Caco-2 (cell line): ENCODE measurements at regions not wholly inside any gene's neighbourhood (a gene's known extent, or its start where the extent isn't known, plus 50 kb on each side); places are given as distances from the start of the nearest gene placed in this dataset.
"Not testable (repeated sequence)": the region's sequence is repeated elsewhere in the genome, so short reads cannot be mapped to it uniquely, and the experiment has no call there.

Experiments
- BruUV-seq: library from RNA; stranded (reverse); fragments of 400-500 nt; replicated peaks from 2 replicates; lab custom pipeline; 2021; lab: Mats Ljungman, UMichigan
- CTCF ChIA-PET: fragments of 300-600 bp; sonication (Branson Sonifier 250); formaldehyde crosslinking; loops from one replicate; lab custom pipeline; 2022; ENCODE audit warnings: antibody characterized with exemption; lab: Charles Lee
- POLR2A ChIA-PET: fragments of 300-600 bp; sonication (Branson Sonifier 250); formaldehyde crosslinking; loops from one replicate; lab custom pipeline; 2022; ENCODE audit warnings: antibody characterized with exemption; lab: Charles Lee
- DNase-seq, 2 experiments: peaks; one replicate each; pipeline versions ENCODE4 v3.0.0 to v3.0.0-alpha.2; 2020 to 2022
- H3K27me3 ChIP-seq: replicated peaks from 2 replicates; pipeline ENCODE4 v1.6.0; 2011; ENCODE audit warnings: low read length; ENCODE audit not compliant: control insufficient read depth, insufficient read depth
- H3K36me3 ChIP-seq: 2 replicates; pipeline ENCODE4 v1.5.1; 2011; ENCODE audit warnings: low read length; ENCODE audit not compliant: control insufficient read depth, insufficient read depth
- H3K4me1 ChIP-seq: fragments of 250-450 bp; sonication (Bioruptor Pico); 2 replicates; pipeline ENCODE4 v1.5.1; 2020; ENCODE audit warnings: mild to moderate bottlenecking
- H3K4me3 ChIP-seq: 2 replicates; pipeline ENCODE4 v1.5.1; 2011; ENCODE audit warnings: low read depth, mild to moderate bottlenecking, control low read depth, low read length
- H3K9me3 ChIP-seq: fragments of 250-450 bp; sonication (Bioruptor Pico); 2 replicates; pipeline ENCODE4 v1.5.1; 2020; ENCODE audit warnings: mild to moderate bottlenecking, moderate library complexity
- H3K27ac Mint-ChIP-seq: one replicate; pipeline ENCODE4 v1.8.0; 2022; ENCODE audit warnings: mixed read lengths; ENCODE audit not compliant: unreplicated experiment
- H3K27me3 Mint-ChIP-seq: one replicate; pipeline ENCODE4 v1.8.0; 2022; ENCODE audit warnings: mixed read lengths; ENCODE audit not compliant: insufficient read depth, unreplicated experiment
- H3K36me3 Mint-ChIP-seq: one replicate; pipeline ENCODE4 v1.8.0; 2022; ENCODE audit warnings: mild to moderate bottlenecking, mixed read lengths; ENCODE audit not compliant: insufficient read depth, unreplicated experiment
- H3K4me1 Mint-ChIP-seq: one replicate; pipeline ENCODE4 v1.8.0; 2022; ENCODE audit warnings: low read depth, mixed read lengths; ENCODE audit not compliant: unreplicated experiment
- H3K4me3 Mint-ChIP-seq: one replicate; pipeline ENCODE4 v1.8.0; 2022; ENCODE audit warnings: mild to moderate bottlenecking, moderate library complexity, mixed read lengths; ENCODE audit not compliant: unreplicated experiment
- H3K9me3 Mint-ChIP-seq: one replicate; pipeline ENCODE4 v1.8.0; 2022; ENCODE audit warnings: mixed read lengths; ENCODE audit not compliant: unreplicated experiment
- CTCF ChIP-seq, 2 experiments: fragments of 200-600 bp in 1 of 2; IDR thresholded peaks; 1 replicate in 1 of 2; 2 replicates in 1 of 2; pipeline versions ENCODE4 v1.5.1 to v1.8.0; 2011 to 2022; ENCODE audit warnings: antibody characterized with exemption in 1 of 2, control low read depth in 1 of 2, inconsistent platforms in 1 of 2, low read depth in 1 of 2, low read length in 1 of 2, mild to moderate bottlenecking in 1 of 2, moderate library complexity in 1 of 2; ENCODE audit not compliant: insufficient read depth in 1 of 2, severe bottlenecking in 1 of 2, unreplicated experiment in 1 of 2
- intact Hi-C: fragments of 100-400 bp; cut with micrococcal nuclease; formaldehyde crosslinking; loops from one replicate; pipeline ENCODE4 v1.10.0; 2022; ENCODE audit not compliant: unreplicated experiment

GRCh38 chr7:131764143-131764775 is 207.8 kb upstream of the PODXL start:
- peaks cover 7% of the 10 kb centered on the region; the same call in 1 of the 2 replicates for H3K4me1 ChIP-seq
- H3K4me3 ChIP-seq: no peak overlapping the region
- H3K27me3 ChIP-seq: no peaks in the 10 kb centered on the region
- H3K4me1 Mint-ChIP-seq: no peaks in the 10 kb centered on the region
- intact Hi-C loops: no loop called here
- ChIA-PET POLR2A (no interaction called here), CTCF (no interaction called here)
- H3K9me3 ChIP-seq: no peaks in the 10 kb centered on the region
- no peaks in the 10 kb centered on the region for H3K36me3 ChIP-seq
- no peak overlapping the region for H3K4me3 Mint-ChIP-seq
- no peak overlapping the region for H3K27ac Mint-ChIP-seq
- no peak for DNase-seq
- H3K27me3 Mint-ChIP-seq: no peaks in the 10 kb centered on the region
- no peak for TF ChIP-seq CTCF (IDR thresholded peaks at IDR 0.05; ENCODE audit: insufficient read depth in 1 of 2, low read depth in 1 of 2, low read length in 1 of 2, severe bottlenecking in 1 of 2, unreplicated experiment in 1 of 2)
- no peaks in the 10 kb centered on the region for H3K9me3 Mint-ChIP-seq
- peaks cover 4% of the 10 kb centered on the region for H3K36me3 Mint-ChIP-seq
- BruUV-seq: no TSS peak

DNA sequence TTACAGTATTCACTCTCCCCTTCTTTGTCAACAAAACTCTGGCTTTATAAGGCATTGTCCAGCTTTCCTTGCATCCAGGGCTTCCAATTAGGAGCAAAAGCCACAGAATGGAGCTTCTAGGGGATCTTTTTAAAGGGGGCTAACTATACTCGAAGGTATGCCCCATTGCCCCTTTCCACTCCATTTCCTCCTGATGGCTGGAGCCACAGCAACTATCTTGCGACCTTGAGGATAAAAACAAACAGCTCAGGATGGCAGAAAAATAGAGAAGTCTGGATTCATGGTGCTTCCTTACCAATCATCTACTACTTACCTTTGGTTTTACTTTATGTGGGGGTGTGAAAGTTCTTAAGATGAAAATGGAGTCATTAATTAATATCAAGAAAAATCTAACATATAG is 206.3 kb upstream of the PODXL start:
- Histone ChIP-seq H3K4me1 (peaks cover 7% of the 10 kb centered on the region; the same call in 1 of the 2 replicates), H3K36me3 (no peaks in the 10 kb centered on the region), H3K9me3 (no peaks in the 10 kb centered on the region), H3K27me3 (no peaks in the 10 kb centered on the region; the same call in 1 of the 2 replicates), H3K4me3 (no peak overlapping the region)
- Mint-ChIP-seq H3K4me3 (no peak overlapping the region), H3K27ac (no peak overlapping the region), H3K36me3 (peaks cover 4% of the 10 kb centered on the region), H3K9me3 (no peaks in the 10 kb centered on the region), H3K27me3 (no peaks in the 10 kb centered on the region), H3K4me1 (no peaks in the 10 kb centered on the region)
- BruUV-seq: no TSS peak
- ChIA-PET POLR2A (no interaction called here), CTCF (no interaction called here)
- no peak for TF ChIP-seq CTCF (IDR thresholded peaks at IDR 0.05; ENCODE audit: insufficient read depth in 1 of 2, low read depth in 1 of 2, low read length in 1 of 2, severe bottlenecking in 1 of 2, unreplicated experiment in 1 of 2)
- no peak for DNase-seq
- intact Hi-C loops: no loop called here

DNA sequence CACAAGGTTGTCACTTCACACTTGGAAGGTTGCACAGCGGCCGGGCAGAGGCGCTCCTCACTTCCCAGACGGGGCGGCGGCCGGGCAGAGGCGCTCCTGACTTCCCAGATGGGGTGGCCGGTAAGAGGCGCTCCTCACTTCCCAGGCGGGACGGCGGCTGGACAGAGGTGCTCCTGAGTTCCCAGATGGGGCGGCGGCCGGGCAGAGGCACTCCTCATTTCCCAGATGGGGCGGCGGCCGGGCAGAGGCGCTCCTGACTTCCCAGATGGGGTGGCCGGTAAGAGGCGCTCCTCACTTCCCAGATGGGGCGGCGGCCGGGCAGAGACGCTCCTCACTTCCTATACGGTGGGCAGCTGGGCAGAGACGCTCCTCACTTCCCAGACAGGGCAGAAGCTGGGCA is 199.4 kb upstream of the PODXL start:
- H3K9me3 Mint-ChIP-seq, CTCF ChIA-PET, H3K4me1 ChIP-seq, DNase-seq, H3K36me3 Mint-ChIP-seq, BruUV-seq, H3K4me3 Mint-ChIP-seq, H3K4me1 Mint-ChIP-seq, H3K27ac Mint-ChIP-seq, intact Hi-C loops, H3K27me3 ChIP-seq, H3K9me3 ChIP-seq, H3K36me3 ChIP-seq, H3K27me3 Mint-ChIP-seq, H3K4me3 ChIP-seq: not testable (repeated sequence)
- POLR2A ChIA-PET: interaction anchor here (0.5 kb wide), 1 partner anchor 1724 kb away, joined by 4 read pairs; no protein-coding TSS in a partner anchor
